Renal pelvis (tissue), 1 donor: ENCODE measurements at regions not wholly inside any gene's neighbourhood (a gene's known extent, or its start where the extent isn't known, plus 50 kb on each side); places are given as distances from the start of the nearest gene placed in this dataset.
"Not testable (repeated sequence)": the region's sequence is repeated elsewhere in the genome, so short reads cannot be mapped to it uniquely, and the experiment has no call there.

Source experiments
- DNase-seq: peaks from one replicate; pipeline ENCODE4 v3.0.0-alpha.2; 2013

DNA sequence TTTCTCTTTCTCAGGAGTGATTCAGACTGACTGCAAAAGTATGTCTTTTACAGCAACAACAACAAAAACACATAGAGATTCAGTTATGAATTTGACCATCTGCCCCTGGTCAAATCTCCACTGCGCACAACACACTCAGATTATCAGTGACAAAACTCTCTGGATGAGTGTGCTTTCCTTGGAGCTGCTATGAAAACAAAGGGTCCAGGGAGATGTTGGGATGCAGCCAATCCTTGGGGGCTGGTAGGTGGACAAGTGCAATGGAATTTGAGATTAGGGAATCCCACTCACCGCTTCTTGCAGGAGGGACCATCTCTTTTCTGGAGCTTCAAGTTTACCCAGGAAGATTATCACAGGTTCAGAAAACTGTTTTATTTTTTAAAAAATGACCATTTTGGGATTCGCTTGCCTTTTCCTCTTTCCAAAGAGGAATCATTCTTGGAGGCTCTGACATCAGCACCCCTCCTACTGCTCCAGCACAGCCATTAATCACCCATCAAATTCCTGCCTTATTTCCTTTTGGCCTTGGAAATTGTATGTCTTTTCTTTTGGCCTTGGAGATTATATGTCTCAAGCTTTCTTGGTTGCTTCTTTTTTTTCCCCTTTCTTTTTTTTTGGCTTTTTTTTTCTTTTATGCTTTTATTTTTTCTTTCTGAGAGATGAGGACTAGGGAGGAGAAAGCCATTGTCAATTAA lies 311.8 kb downstream of the TSHZ3 start:
- DNase-seq, result peak; percentile 11

- DNase-seq, result not testable (repeated sequence)
These were observed 317.8 kb downstream of the TSHZ3 start for GRCh38 chr19:31031455-31031854.

GRCh38 chr19:31023038-31023437 lies 326.2 kb downstream of the TSHZ3 start:
- no peak for DNase-seq

- DNase-seq, result no peak
These were observed 330.3 kb downstream of the TSHZ3 start for GRCh38 chr19:31018936-31019335.

DNA sequence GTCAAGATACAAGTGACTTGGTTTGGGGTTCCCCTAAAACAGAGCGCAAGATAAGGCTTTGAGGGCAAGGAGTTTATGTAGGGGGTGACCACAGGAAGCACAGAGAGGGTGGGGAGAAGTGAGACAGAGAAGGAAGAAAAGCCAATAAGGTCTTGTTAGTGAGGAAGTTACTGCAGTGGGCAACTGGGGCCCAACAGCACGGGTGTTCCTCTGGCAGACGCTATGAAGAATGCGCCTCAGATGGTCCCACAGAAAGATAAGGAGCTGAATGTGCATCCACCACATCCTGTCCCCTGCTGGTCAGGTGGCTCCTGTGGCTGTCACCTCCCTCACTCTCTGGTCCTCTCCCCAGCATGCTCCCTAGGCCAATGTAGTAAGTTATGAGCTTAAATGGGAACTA lies 333.5 kb downstream of the TSHZ3 start:
- no peak for DNase-seq

- DNase-seq, result no peak
These were observed 334.6 kb downstream of the TSHZ3 start for GRCh38 chr19:31014668-31015067.

GRCh38 chr19:31013384-31014020 lies 335.7 kb downstream of the TSHZ3 start:
- no peak for DNase-seq

DNA sequence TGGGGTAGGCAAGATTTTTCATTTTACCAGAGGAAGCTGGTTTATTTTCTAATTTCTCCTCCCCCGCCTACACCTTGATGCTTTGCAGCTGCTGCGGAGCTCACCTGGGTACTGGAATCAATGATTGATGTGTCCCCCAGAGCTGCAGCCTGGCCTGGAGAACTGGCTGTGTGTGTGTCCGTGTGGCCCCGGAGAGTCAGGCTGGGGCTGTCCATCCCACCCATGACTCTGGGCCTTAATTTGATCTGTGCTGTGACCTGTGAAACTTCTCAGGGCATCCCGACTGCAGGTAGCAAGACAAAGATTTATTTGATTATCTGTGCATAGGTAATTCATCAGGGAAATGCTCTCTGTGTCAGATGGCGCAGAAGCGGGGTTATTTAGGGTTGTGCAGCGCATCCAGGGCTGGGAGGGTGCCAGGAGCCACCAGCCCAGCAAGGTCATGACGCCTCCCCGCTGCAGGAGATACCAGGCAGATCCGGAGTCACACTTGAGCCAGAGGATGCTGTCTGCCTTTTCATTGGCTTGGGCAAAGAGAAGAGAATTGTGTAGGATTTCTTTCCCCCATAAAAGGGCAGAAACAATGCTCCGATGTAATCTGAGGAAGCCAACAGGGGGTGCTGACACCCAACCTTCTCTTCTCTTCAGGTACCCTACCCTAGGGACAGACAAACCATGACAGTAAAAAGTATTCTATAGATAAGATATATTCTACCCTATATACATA lies 346.6 kb downstream of the TSHZ3 start:
- peak; percentile 9 for DNase-seq

- no peak for DNase-seq
These were observed 347.2 kb downstream of the TSHZ3 start for GRCh38 chr19:31001991-31002390.

- no peak for DNase-seq
These were observed 348.3 kb downstream of the TSHZ3 start for GRCh38 chr19:31000913-31001312.

DNA sequence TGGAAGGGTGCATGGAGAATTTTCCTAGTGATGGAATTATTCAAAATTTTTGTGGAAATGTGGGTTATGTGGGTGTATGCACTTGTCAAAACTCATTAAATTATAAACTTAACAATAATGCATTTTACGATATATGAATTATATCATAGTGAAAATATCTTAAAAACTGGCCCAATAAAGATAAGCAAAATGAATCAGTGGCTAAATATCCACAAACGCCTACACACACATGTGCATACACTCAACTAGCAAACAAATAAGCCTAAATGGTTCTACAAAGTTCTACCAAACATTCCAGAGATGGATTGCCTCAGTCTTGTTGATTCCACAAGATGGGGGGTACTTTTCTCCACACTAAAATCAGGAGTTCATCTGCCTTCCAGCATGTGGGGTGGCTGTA lies 349.5 kb downstream of the TSHZ3 start:
- DNase-seq, result no peak

GRCh38 chr19:30997222-30997621 lies 352.0 kb downstream of the TSHZ3 start:
- DNase-seq, result no peak

GRCh38 chr19:30978639-30979038 lies 370.6 kb downstream of the TSHZ3 start:
- DNase-seq, result no peak

DNA sequence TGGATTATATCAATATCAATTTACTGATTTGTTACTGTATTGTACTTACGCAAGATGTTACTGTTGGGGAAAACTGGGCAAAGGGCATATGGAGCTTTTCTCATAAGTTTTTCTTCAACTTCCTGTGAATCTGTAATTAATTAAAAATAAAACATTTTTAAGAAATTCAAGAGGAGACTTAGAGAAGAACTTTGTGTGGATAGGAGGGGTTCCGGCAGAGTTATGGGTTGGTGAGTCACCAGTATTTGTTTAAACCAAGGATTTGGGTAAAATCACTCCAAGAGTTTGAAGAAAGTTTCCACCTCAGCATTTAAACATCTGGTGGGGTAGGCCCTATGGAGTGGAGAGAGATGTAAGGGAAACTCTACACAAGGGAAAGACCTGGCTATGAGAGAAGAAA lies 379.6 kb downstream of the TSHZ3 start:
- DNase-seq, result no peak

- DNase-seq, result no peak
These were observed 380.3 kb downstream of the TSHZ3 start for GRCh38 chr19:30968841-30969399.

DNA sequence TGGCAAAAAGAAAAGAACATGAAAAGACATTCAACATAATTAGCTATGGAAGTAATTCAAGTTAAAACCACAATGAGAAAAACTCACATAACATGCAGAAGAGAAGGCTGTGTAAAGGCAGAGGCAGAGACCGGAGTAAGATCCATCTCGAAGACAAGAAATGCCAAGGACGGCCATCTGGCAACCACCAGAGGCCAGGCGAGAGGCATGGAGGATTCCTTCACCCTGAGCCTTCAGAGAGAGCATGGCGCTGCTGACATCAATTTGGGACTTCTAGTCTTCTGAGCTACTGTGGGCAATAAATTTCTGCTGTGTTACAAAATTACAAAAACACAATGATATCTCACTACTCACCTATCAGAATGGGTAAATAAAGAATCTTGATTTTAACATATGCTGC lies 381.0 kb downstream of the TSHZ3 start:
- DNase-seq, result no peak

DNA sequence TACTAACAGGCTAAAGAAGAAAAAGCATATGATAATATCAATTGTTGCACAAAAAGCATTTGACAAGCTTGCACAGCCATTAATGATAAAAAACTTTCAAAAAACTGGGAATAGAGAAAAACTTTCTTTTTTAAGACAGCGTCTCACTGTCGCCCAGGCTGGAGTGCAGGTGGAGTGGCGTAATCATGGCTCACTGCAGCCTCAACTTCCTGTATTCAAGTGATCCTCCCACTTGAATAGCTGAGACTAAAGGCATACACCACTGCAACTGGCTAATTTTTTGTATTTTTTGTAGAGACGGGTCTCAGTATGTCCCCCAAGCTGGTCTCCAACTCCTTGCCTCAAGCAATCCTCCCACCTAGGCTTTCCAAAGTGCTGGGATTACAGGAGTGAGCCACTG lies 382.8 kb downstream of the TSHZ3 start:
- DNase-seq, result no peak

- no peak for DNase-seq
These were observed 390.2 kb downstream of the TSHZ3 start for GRCh38 chr19:30959011-30959410.

DNA sequence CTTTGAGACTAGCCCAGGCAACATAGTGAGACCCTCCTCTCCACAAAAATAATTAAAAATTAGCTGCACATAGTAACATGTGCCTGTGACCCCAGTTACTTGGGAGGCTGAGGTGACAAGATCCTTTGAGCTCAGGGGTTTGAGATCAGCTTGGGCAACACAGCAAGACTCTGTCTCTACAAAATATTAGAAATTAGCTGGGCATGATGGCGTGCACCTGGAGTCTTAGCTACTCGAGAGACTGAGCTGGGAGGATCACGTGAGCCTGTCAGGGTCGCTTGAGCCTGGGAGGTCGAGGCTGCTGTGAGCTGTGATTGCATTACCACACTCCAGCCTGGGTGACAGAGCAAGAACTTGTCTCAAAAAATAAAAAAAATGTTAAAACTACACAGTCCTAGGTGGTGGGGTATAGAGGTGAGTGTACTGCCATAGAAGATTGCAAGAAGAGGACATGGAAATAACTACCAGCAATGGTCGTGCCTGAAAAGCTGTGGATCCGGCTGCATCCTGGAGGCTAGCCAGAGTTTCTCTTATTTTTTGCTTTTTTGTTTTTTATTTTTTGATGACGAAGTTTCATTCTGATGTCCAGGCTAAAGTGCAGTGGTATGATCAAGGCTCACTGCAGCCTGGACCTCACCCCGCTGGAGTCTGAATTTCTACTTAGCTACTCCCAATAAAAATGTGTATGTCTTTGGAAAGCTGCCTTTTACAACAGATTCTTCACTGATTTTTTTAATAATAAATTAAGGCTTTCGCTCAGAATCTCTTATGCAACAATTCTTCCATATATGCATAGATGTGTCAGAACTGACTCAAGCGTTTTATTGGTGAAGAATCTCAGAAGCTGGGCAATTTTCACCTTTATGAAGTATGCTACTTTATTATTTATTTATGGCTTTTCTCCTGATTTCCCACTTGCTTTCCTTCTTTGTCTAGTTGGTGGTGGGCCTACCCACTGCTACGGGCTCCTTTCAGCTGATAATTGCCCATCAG lies 393.8 kb downstream of the TSHZ3 start:
- DNase-seq, result no peak

- not testable (repeated sequence) for DNase-seq
These were observed 404.8 kb downstream of the TSHZ3 start for GRCh38 chr19:30944276-30944932.
